AG09309 (cell line): ENCODE measurements at regions not wholly inside any gene's neighbourhood (a gene's known extent, or its start where the extent isn't known, plus 50 kb on each side); places are given as distances from the start of the nearest gene placed in this dataset.

Experiments
- DNase-seq: peaks from one replicate; pipeline ENCODE4 v3.0.0-alpha.2; 2010; ENCODE audit warnings: low read depth
- H3K4me3 ChIP-seq: 2 replicates; pipeline ENCODE4 v1.5.1; 2011; ENCODE audit warnings: mild to moderate bottlenecking, low read depth, low read length, moderate library complexity; ENCODE audit not compliant: control insufficient read depth
- CTCF ChIP-seq: IDR thresholded peaks from 2 replicates; pipeline ENCODE4 v1.5.1; 2011; ENCODE audit warnings: mild to moderate bottlenecking, low read depth, low read length, inconsistent platforms; ENCODE audit not compliant: insufficient read depth, control insufficient read depth; ENCODE audit errors: missing control alignments

- no peak for TF ChIP-seq CTCF
- H3K4me3 ChIP-seq = no peak overlapping the region
- DNase-seq = no peak
Observed at GRCh38 chr9:80881320-80881719, 808.0 kb downstream of the TLE1 start.

- no peak overlapping the region for H3K4me3 ChIP-seq
- no peak for TF ChIP-seq CTCF
- no peak for DNase-seq
Observed at GRCh38 chr9:80878556-80878955, 810.8 kb downstream of the TLE1 start.

- TF ChIP-seq CTCF = no peak
- DNase-seq = no peak
- no peak overlapping the region for H3K4me3 ChIP-seq
Observed at GRCh38 chr9:80875947-80876346, 813.4 kb downstream of the TLE1 start.

- H3K4me3 ChIP-seq = no peak overlapping the region
- DNase-seq = peak; percentile 86
- no peak for TF ChIP-seq CTCF
Observed at GRCh38 chr9:80874276-80874675, 815.1 kb downstream of the TLE1 start.

GRCh38 chr9:80873861-80874260 is 815.5 kb downstream of the TLE1 start:
- peak; percentile 66 for DNase-seq
- no peak overlapping the region for H3K4me3 ChIP-seq
- no peak for TF ChIP-seq CTCF

GRCh38 chr9:80871596-80871995 is 817.8 kb downstream of the TLE1 start:
- H3K4me3 ChIP-seq = no peak overlapping the region
- no peak for DNase-seq
- no peak for TF ChIP-seq CTCF

- DNase-seq = peak; percentile 44
- no peak overlapping the region for H3K4me3 ChIP-seq
- no peak for TF ChIP-seq CTCF
Observed at GRCh38 chr9:80867731-80868130, 821.6 kb downstream of the TLE1 start.
